ENCODE measurements at regions not wholly inside any gene's neighbourhood (a gene's known extent, or its start where the extent isn't known, plus 50 kb on each side); places are given as distances from the start of the nearest gene placed in this dataset.

DNA sequence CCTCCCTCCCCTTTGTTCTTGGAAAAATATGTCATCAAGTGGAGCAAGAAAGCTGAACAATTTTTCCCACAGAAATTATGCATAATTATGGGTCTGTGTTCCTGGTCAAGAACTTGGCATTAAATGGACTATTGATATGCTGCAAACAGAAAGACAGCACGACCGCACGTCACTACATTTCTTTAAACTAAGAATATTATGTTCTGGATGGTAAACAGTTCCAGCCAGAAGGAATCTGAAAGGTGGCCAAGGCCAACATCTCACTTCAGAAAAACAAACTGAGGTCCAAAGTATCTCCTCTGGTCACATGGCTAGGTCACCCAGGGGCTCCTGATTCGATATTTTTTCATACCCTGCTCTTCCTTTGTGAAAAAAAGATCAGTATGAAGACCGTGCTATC is 173.3 kb upstream of the GAS1 start:
- TF ChIP-seq, protein P1, sequence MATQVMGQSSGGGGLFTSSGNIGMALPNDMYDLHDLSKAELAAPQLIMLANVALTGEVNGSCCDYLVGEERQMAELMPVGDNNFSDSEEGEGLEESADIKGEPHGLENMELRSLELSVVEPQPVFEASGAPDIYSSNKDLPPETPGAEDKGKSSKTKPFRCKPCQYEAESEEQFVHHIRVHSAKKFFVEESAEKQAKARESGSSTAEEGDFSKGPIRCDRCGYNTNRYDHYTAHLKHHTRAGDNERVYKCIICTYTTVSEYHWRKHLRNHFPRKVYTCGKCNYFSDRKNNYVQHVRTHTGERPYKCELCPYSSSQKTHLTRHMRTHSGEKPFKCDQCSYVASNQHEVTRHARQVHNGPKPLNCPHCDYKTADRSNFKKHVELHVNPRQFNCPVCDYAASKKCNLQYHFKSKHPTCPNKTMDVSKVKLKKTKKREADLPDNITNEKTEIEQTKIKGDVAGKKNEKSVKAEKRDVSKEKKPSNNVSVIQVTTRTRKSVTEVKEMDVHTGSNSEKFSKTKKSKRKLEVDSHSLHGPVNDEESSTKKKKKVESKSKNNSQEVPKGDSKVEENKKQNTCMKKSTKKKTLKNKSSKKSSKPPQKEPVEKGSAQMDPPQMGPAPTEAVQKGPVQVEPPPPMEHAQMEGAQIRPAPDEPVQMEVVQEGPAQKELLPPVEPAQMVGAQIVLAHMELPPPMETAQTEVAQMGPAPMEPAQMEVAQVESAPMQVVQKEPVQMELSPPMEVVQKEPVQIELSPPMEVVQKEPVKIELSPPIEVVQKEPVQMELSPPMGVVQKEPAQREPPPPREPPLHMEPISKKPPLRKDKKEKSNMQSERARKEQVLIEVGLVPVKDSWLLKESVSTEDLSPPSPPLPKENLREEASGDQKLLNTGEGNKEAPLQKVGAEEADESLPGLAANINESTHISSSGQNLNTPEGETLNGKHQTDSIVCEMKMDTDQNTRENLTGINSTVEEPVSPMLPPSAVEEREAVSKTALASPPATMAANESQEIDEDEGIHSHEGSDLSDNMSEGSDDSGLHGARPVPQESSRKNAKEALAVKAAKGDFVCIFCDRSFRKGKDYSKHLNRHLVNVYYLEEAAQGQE (IDR thresholded peaks at IDR 0.05; ENCODE audit: low read depth): no peak
- TF ChIP-seq RAD21 (IDR thresholded peaks at IDR 0.05; ENCODE audit: low read depth) (no peak), CTCF (IDR thresholded peaks at IDR 0.05 in 2 of 3, conservative IDR thresholded peaks at IDR 0.05 in 1 of 3; ENCODE audit: borderline replicate concordance in 1 of 3, insufficient read depth in 1 of 3, low read depth in 2 of 3, low read length in 2 of 3) (no peak), EZH2 (IDR thresholded peaks at IDR 0.05) (no peak), CBX3 (IDR thresholded peaks at IDR 0.05; ENCODE audit: low read depth) (no peak), POLR2A (IDR thresholded peaks at IDR 0.05; ENCODE audit: borderline replicate concordance, extremely low read depth, insufficient read depth, insufficient read length) (no peak), CEBPB (IDR thresholded peaks at IDR 0.05; ENCODE audit: low read depth) (no peak), SIN3A (IDR thresholded peaks at IDR 0.05; ENCODE audit: low read depth) (no peak), ZFX (IDR thresholded peaks at IDR 0.05) (no peak), SP1 (IDR thresholded peaks at IDR 0.05; ENCODE audit: low read depth) (no peak), POLR2AphosphoS5 (IDR thresholded peaks at IDR 0.05; ENCODE audit: low read depth, low read length) (no peak)
- TF ChIP-seq, protein P2, sequence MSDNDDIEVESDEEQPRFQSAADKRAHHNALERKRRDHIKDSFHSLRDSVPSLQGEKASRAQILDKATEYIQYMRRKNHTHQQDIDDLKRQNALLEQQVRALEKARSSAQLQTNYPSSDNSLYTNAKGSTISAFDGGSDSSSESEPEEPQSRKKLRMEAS (IDR thresholded peaks at IDR 0.05): no peak

Measured in HCT116 (cell line).